ENCODE measurements at regions not wholly inside any gene's neighbourhood (a gene's known extent, or its start where the extent isn't known, plus 50 kb on each side); places are given as distances from the start of the nearest gene placed in this dataset.

- no peak for DNase-seq
Observed at GRCh38 chr4:171142045-171142444, 671.2 kb upstream of the GALNTL6 start.

GRCh38 chr4:171130256-171130801, 682.9 kb upstream of the GALNTL6 start:
- no peak for DNase-seq

GRCh38 chr4:171118091-171118490, 695.1 kb upstream of the GALNTL6 start:
- no peak for DNase-seq

GRCh38 chr4:171117457-171117856, 695.7 kb upstream of the GALNTL6 start:
- no peak for DNase-seq

- no peak for DNase-seq
Observed at GRCh38 chr4:171101845-171102244, 711.4 kb upstream of the GALNTL6 start.

GRCh38 chr4:171087089-171087488, 726.1 kb upstream of the GALNTL6 start:
- no peak for DNase-seq

- DNase-seq, result no peak
Observed at GRCh38 chr4:171067422-171067821, 745.8 kb upstream of the GALNTL6 start.

GRCh38 chr4:171049380-171049779, 763.8 kb upstream of the GALNTL6 start:
- DNase-seq, result no peak

- no peak for DNase-seq
Observed at GRCh38 chr4:171042989-171043524, 770.1 kb upstream of the GALNTL6 start.

GRCh38 chr4:171035909-171036308, 777.3 kb upstream of the GALNTL6 start:
- no peak for DNase-seq

GRCh38 chr4:171031338-171031737, 781.9 kb upstream of the GALNTL6 start:
- DNase-seq, result no peak

- no peak for DNase-seq
Observed at GRCh38 chr4:171025776-171026175, 787.4 kb upstream of the GALNTL6 start.

GRCh38 chr4:171025343-171025742, 787.9 kb upstream of the GALNTL6 start:
- no peak for DNase-seq

GRCh38 chr4:171024720-171025303, 788.4 kb upstream of the GALNTL6 start:
- no peak for DNase-seq

GRCh38 chr4:171022824-171023230, 790.4 kb upstream of the GALNTL6 start:
- no peak for DNase-seq

GRCh38 chr4:171017593-171017992, 795.6 kb upstream of the GALNTL6 start:
- peak; percentile 77 for DNase-seq

GRCh38 chr4:171016145-171016544, 797.1 kb upstream of the GALNTL6 start:
- no peak for DNase-seq

GRCh38 chr4:171015441-171015840, 797.8 kb upstream of the GALNTL6 start:
- peak; percentile 25 for DNase-seq

- DNase-seq, result no peak
Observed at GRCh38 chr4:171007618-171008390, 805.4 kb upstream of the GALNTL6 start.

- no peak for DNase-seq
Observed at GRCh38 chr4:171002246-171002645, 811.0 kb upstream of the GALNTL6 start.

- DNase-seq, result peak; percentile 36
Observed at GRCh38 chr4:170990989-170991589, 822.1 kb upstream of the GALNTL6 start.

- no peak for DNase-seq
Observed at GRCh38 chr4:170988446-170988845, 824.8 kb upstream of the GALNTL6 start.

GRCh38 chr4:170979736-170980135, 833.5 kb upstream of the GALNTL6 start:
- peak; percentile 46 for DNase-seq
